HG03575 (cell line): ENCODE measurements at regions not wholly inside any gene's neighbourhood (a gene's known extent, or its start where the extent isn't known, plus 50 kb on each side); places are given as distances from the start of the nearest gene placed in this dataset.

ENCODE experiments used
- ATAC-seq: cut with Tn5 transposase; IDR thresholded peaks from one replicate; pipeline ENCODE4 v1.9.1; 2021; ENCODE audit not compliant: unreplicated experiment, insufficient number of reproducible peaks, low FRiP score; ENCODE audit errors: extremely low read depth

DNA sequence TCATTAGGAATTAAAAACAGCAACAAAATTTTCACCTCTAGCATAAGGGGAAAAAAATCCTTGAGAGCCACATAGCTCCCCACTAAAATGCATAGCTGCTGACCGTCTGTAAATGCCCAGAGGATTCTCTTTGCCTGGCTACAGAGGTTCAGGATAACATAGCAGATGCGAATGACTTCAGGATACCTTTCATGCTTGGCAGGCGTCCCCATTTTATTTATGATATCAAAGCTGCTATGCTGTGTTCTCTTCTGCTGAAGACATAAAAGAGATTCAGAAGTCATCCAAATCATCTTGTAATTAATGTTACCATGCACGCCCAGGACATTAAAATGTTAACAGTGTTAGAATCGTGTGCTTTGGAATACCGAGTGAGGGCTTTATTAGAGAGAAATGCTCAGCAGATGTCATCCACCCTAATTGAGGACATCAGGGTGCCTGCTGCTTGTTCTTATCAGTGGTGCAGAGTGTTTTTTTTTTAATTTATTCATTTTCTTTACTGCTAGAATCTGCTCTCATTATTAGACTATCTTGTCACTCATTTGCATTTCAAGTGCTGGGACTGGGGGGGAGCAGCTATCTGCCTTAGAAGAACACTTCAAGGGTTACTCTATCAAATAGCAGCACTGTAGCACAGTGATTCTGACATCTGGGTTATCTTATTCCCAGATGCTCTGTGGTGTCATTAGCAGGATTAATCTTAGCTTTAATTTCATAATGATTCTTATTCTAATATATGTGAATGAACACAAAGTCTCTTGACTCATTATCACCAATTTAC, 139.5 kb downstream of the ZNF326 start:
- no peak for ATAC-seq

DNA sequence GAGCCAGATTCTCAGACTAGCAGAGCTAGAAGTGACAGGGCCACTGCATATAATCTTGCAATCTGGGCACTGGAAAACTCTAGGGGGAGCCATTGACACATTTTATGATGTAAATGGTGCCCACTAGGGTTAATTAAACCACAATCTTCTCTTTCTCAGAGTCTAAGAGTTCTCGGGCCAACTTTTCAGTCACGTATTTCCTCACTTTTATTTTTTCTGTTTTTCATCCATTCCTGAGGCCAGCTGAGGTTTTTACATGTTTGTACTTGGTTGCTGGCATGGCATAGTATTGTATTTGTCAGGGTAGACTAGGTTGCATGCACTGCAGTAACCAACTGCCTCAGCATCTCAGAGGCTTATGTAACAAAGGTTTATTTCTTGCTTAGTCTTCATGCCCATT, 138.2 kb downstream of the ZNF326 start:
- no peak for ATAC-seq

DNA sequence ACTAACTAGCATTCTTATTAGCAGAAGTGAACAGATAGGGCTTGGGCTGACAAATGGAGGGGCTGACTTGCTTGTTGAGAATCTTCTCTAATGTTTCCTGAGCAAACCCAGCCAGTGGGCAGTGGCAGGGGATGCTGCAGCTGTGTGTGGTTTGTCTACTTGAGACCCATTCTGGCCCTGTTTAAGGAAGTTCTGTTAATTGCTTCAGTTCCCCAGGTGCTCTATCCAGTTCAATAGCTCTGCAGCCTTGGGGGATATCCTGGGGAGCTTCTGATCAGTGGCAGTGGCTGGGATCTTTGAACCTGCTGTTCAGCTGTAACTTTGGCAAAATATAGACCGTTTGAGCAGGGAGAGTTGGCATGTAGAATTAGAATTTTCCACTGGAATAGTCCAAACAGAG, 137.4 kb downstream of the ZNF326 start:
- ATAC-seq: no peak

DNA sequence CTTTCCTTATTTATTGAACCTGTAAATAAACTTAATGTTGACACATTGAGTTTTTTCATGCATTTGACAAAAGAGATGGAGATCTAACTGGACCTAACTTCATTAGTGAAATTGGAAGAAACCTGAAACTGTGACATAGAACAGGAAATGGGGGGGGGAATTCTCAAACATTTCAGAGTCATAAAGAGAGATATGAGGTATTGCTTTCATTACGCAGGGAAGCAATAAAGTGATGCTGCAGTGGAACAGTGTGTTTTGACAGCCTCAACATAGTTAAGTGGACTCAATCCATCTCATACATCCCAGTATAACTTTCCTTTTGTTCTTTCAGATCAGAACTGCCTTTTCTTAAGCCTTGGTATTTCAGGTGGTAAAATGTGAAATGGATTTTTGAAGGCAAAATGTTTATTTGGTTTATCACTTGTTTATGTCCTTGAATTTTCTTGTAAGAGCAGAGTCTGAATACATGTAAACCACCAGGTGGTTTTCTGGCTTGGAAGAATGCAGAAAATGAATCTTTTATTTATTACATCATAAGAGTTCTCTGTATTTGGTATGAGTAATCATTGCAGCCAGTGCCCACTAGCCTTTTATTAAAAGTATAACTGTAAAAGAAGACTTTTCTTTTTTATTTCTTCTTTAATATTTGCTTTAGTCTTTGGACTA, 132.5 kb downstream of the ZNF326 start:
- no peak for ATAC-seq

DNA sequence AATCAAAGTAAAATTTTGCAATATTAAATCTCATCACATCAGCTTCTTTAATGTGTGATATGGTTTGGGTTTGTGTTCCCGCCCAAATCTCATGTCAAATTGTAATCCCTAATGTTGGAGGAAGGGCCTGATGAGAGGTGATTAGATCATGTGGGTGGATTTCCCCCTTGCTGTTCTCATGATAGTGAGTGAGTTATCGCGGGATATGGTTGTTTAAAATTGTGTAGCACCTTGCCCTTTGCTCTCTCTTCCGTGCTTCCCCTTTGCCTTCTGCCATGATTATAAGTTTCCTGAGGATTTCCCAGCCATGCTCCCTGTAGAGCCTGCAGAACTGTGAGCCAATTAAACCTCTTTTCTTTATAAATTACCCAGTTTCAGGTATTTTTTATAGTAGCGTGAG, 131.9 kb downstream of the ZNF326 start:
- no peak for ATAC-seq

DNA sequence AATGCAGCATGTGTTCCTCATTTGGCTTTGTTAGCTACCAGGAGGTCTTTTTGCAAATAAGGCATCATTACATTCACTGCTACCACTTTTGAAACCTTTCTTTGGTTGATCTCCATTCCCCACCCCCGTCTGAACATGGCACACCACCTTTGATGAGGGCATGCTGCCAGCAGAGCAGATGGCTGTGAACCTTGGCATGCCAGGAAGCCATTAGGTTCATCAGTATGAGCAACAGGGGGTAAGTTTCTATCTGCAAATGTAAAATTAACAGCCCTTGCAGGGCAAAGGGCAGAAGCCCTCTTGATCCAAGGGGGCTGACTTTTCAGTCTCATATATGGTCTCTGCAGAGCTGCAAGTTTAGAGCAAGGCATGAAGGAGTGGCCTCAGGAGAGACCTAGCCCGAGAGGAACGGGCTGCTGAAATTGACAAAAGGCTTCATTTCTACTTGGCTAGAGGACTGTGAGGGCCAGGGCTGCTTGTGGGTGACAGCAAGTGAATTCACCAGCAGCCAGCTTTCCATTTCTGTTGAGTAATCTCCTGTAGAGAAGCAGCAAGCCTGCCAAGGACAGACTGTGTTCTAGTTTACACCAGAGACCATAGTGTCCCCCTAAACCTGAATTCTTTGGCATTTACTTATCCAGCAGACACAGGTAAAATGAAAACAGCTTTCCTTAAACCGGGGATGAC, 127.9 kb downstream of the ZNF326 start:
- no peak for ATAC-seq

DNA sequence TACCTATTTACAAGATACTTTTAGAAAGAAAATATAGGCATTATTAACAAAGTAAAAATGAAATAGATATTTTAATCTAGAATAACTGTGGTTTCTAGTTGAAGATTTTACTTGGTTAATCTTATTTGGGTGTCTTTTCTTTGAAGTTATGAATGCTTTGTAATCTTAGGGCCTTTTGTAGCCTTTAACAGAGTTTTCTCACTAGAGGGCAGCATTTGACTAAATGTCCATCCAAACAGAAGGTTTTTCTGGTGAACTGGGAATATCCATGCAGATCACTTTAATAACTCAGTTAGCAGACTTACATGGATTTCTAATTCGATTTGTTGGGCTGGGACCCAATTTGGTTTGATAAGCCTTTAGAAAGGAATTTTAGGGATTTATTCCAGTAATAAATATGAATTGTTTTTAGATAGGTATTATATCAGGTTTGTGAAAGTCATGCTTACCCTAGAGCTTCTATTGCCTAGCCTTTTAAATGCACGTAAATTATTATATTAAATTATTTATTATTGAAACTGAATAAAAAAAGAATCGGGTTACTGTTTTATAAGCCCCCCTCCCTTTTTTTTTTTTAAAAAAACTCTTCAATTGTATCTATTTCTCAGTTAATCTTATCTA, 119.7 kb downstream of the ZNF326 start:
- no peak for ATAC-seq

DNA sequence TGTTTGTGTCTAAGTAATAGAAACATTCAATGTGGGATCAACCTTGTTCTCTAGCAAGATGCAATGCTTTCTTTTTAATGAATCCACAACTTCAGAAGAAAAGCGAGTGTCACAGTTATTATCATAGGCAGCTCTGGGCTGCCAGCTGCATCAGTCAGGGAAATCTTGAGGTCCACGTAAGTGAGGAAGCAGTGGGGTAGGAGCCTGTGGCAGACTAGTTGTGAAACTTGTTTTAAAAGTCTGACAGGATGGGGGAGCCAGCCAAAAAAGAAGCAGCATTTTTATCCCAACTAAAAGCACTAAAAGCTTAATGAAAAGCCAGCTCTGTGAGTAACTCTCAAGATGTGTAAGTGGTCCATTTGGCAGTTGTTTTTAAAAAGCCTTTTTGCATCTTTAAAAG, 113.1 kb downstream of the ZNF326 start:
- no peak for ATAC-seq

DNA sequence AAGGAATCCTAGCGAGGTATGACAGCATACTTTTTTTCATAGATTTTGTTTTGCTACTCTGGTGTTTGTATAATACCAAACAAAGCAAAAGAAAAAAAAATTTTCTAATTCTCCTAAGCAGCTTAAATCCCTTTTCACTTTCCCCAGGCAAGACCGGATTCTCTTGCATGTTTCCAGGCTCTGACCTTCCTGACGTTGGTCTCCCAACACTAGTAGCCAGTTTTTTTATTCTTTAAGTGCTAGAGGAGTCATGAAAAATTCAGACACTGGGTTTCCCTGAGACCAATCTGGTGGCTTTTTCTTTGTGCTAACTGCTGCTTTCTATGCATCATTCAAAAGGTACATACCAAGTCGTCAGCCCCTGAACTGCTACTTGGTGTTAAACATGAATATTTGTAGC, 111.4 kb downstream of the ZNF326 start:
- no peak for ATAC-seq

DNA sequence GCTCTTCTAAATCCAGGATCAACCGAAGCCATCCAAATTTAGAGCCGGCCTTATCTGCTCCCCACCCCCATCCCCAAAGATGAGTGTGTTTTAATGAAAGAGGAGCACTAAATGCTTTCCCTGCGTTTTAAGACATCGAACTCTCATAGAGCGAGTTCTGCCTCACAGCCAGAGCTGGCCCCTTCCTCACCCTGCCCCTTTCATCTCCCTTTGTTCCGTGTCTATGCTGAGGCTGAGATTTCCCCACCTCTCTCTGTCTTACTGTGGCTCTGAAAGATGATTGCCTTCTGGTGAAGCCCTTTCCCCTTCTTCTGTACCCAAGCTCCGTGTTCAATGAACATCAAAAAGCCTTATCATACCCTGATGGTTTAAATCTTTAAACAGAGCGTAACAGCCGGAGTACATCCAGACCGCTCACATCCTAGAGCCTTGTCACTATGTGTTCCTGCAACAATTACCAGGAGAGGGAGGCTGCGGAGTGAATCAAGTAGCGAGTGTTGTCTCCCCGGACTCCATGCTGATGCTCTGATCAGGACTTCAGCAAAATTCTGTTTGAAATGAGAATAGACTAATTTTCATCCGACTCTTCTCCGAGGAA, 110.1 kb downstream of the ZNF326 start:
- ATAC-seq: no peak

DNA sequence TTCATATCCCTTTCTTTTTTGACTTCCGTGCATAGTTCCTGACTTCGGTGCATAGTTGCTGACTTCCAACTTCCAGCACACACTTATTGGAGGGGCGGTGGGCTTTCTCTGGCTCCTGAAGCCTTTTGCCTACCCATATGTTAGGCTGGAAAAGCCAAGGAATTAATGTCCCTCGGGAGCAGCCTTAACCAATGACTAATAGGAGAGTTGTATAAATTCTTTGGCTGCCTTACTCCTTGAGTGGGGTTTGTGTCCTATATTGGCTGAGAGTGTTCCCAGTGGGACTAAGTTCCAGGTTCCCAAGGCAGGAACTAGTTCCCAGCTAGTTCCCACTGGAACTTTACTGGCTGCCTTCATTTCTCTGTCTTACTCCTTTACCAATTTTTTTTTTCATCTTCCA, 105.7 kb downstream of the ZNF326 start:
- ATAC-seq: no peak

DNA sequence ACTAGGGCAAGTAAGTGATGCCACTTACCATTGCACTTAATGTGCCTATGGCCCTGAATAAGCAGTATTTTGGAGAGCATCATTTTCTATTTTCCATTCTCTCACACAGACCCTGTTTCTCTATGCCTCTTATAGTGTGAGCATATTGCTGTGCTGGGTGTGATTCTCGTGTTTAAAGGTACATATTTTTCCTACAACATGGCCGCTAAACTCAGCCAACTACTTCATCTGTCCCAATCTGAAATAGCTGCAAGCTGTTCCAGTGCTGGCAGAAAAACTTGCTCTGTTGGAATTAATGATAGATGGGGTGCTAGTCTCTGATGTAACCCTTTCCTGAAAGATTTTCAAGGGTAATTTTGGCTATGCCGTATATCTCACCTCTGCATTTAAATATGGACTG, 97.5 kb downstream of the ZNF326 start:
- ATAC-seq: no peak
